ENCODE measurements at regions not wholly inside any gene's neighbourhood (a gene's known extent, or its start where the extent isn't known, plus 50 kb on each side); places are given as distances from the start of the nearest gene placed in this dataset.
A peak's percentile ranks its signal among the peaks of the same experiment; 100 is the strongest.

- no peak for TF ChIP-seq CTCF (IDR thresholded peaks at IDR 0.05; ENCODE audit: low read depth, low read length)
- DNase-seq (ENCODE audit: low read depth in 2 of 2) = no peak
- H3K4me3 ChIP-seq (replicated peaks in 1 of 2; ENCODE audit: low read depth in 2 of 2, low read length in 2 of 2) = no peak overlapping the region
These were observed 100.1 kb downstream of the HRH4 start for GRCh38 chr18:24560511-24560981.

GRCh38 chr18:24561369-24561965 is 101.0 kb downstream of the HRH4 start:
- no peak overlapping the region for H3K4me3 ChIP-seq (replicated peaks in 1 of 2; ENCODE audit: low read depth in 2 of 2, low read length in 2 of 2)
- DNase-seq (ENCODE audit: low read depth in 2 of 2) = no peak
- TF ChIP-seq CTCF (IDR thresholded peaks at IDR 0.05; ENCODE audit: low read depth, low read length) = no peak

GRCh38 chr18:24567199-24567598 is 106.8 kb downstream of the HRH4 start:
- no peak for TF ChIP-seq CTCF (IDR thresholded peaks at IDR 0.05; ENCODE audit: low read depth, low read length)
- H3K4me3 ChIP-seq (replicated peaks in 1 of 2; ENCODE audit: low read depth in 2 of 2, low read length in 2 of 2) = no peak overlapping the region
- peak in 1 of 2 donors; percentile 23 for DNase-seq (ENCODE audit: low read depth in 2 of 2)

GRCh38 chr18:24570716-24571115 is 110.3 kb downstream of the HRH4 start:
- no peak for DNase-seq (ENCODE audit: low read depth in 2 of 2)
- no peak for TF ChIP-seq CTCF (IDR thresholded peaks at IDR 0.05; ENCODE audit: low read depth, low read length)
- no peak overlapping the region for H3K4me3 ChIP-seq (replicated peaks in 1 of 2; ENCODE audit: low read depth in 2 of 2, low read length in 2 of 2)

GRCh38 chr18:24582771-24583170 is 122.3 kb downstream of the HRH4 start:
- no peak overlapping the region for H3K4me3 ChIP-seq (replicated peaks in 1 of 2; ENCODE audit: low read depth in 2 of 2, low read length in 2 of 2)

GRCh38 chr18:24584205-24584604 is 123.8 kb downstream of the HRH4 start:
- no peak for DNase-seq (ENCODE audit: low read depth in 2 of 2)
- H3K4me3 ChIP-seq (replicated peaks in 1 of 2; ENCODE audit: low read depth in 2 of 2, low read length in 2 of 2) = no peak overlapping the region
- TF ChIP-seq CTCF (IDR thresholded peaks at IDR 0.05; ENCODE audit: low read depth, low read length) = no peak

More at GRCh38 chr18:24582771-24583170, 122.3 kb downstream of the HRH4 start:
- DNase-seq (ENCODE audit: low read depth in 2 of 2) = no peak
- TF ChIP-seq CTCF (IDR thresholded peaks at IDR 0.05; ENCODE audit: low read depth, low read length) = no peak

GRCh38 chr18:24584813-24585212 is 124.4 kb downstream of the HRH4 start:
- H3K4me3 ChIP-seq (replicated peaks in 1 of 2; ENCODE audit: low read depth in 2 of 2, low read length in 2 of 2) = no peak overlapping the region

More at GRCh38 chr18:24584813-24585212, 124.4 kb downstream of the HRH4 start:
- no peak for TF ChIP-seq CTCF (IDR thresholded peaks at IDR 0.05; ENCODE audit: low read depth, low read length)
- DNase-seq (ENCODE audit: low read depth in 2 of 2) = no peak

All from cardiac fibroblast (primary cell).